ENCODE measurements at regions not wholly inside any gene's neighbourhood (a gene's known extent, or its start where the extent isn't known, plus 50 kb on each side); places are given as distances from the start of the nearest gene placed in this dataset.

DNA sequence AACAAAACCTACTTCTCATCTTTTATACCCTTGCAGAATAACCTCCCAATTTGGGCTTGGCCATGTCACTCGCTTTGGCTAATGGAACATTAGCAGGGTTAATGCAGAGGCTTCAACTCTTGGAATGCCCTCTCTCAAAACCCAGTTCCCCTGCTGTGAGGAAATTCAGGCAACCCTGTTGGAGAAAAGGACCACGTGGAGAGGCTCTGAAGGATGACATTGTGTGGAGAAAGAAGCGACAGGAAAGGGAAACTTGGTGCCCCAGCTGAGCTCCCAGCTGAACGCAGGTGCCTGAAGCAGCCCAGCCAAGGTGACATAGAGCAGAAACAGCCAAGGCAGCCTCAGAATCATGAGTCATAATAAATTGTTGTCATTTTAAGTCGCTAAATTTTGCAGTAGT is 214.2 kb upstream of the GHITM start:
- no peak for TF ChIP-seq CTCF (IDR thresholded peaks at IDR 0.05)
- no peak for TF ChIP-seq ZFX (IDR thresholded peaks at IDR 0.05; ENCODE audit: borderline replicate concordance)
